ENCODE measurements at regions not wholly inside any gene's neighbourhood (a gene's known extent, or its start where the extent isn't known, plus 50 kb on each side); places are given as distances from the start of the nearest gene placed in this dataset.

DNA sequence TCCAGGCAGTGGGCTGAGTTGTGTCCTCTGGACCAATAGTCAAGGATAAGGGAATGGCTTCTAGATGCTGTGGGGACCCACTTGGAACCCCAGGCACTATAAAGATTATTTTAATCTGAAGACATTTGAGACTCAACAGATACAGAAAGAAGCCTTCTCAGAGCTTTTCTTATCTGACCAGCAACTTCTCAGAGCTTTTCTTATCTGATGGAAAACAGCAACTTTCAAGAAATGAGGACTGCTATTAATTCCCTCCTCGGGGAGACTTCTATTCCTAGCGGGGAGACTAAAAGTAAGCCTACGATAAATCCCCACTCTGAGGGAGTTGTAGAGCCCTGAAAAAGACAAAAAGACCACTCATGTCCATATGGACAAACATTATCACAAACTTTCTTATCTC, 160.5 kb downstream of the RNASET2 start:
- TF ChIP-seq ZFP36 (IDR thresholded peaks at IDR 0.05; ENCODE audit: borderline replicate concordance, partially characterized antibody) (no peak), RAD21 (conservative IDR thresholded peaks at IDR 0.05 in 1 of 2, IDR thresholded peaks at IDR 0.05 in 1 of 2) (no peak), CTCF (IDR thresholded peaks at IDR 0.05) (no peak), POLR2A (IDR thresholded peaks at IDR 0.05; ENCODE audit: low read length) (no peak), JUNB (IDR thresholded peaks at IDR 0.05) (no peak), RFX5 (IDR thresholded peaks at IDR 0.05) (no peak), RCOR1 (IDR thresholded peaks at IDR 0.05; ENCODE audit: low read depth, low read length) (no peak), RNF2 (IDR thresholded peaks at IDR 0.05; ENCODE audit: borderline replicate concordance, low read depth) (no peak), EP300 (IDR thresholded peaks at IDR 0.05) (no peak)
- TF ChIP-seq, protein P1, sequence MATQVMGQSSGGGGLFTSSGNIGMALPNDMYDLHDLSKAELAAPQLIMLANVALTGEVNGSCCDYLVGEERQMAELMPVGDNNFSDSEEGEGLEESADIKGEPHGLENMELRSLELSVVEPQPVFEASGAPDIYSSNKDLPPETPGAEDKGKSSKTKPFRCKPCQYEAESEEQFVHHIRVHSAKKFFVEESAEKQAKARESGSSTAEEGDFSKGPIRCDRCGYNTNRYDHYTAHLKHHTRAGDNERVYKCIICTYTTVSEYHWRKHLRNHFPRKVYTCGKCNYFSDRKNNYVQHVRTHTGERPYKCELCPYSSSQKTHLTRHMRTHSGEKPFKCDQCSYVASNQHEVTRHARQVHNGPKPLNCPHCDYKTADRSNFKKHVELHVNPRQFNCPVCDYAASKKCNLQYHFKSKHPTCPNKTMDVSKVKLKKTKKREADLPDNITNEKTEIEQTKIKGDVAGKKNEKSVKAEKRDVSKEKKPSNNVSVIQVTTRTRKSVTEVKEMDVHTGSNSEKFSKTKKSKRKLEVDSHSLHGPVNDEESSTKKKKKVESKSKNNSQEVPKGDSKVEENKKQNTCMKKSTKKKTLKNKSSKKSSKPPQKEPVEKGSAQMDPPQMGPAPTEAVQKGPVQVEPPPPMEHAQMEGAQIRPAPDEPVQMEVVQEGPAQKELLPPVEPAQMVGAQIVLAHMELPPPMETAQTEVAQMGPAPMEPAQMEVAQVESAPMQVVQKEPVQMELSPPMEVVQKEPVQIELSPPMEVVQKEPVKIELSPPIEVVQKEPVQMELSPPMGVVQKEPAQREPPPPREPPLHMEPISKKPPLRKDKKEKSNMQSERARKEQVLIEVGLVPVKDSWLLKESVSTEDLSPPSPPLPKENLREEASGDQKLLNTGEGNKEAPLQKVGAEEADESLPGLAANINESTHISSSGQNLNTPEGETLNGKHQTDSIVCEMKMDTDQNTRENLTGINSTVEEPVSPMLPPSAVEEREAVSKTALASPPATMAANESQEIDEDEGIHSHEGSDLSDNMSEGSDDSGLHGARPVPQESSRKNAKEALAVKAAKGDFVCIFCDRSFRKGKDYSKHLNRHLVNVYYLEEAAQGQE (IDR thresholded peaks at IDR 0.05) = no peak
- TF ChIP-seq, protein P2, sequence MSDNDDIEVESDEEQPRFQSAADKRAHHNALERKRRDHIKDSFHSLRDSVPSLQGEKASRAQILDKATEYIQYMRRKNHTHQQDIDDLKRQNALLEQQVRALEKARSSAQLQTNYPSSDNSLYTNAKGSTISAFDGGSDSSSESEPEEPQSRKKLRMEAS (IDR thresholded peaks at IDR 0.05) = no peak

Data from A549 (cell line).